Pancreas (tissue), 10 donors: ENCODE measurements at regions not wholly inside any gene's neighbourhood (a gene's known extent, or its start where the extent isn't known, plus 50 kb on each side); places are given as distances from the start of the nearest gene placed in this dataset.

Experiments
- ATAC-seq, 4 donors: fragments of 200-7000 bp; cut with Tn5 transposase; one replicate each; pipeline versions ENCODE4 v1.8.0 to v1.9.1; 2020; ENCODE audit warnings: mild to moderate bottlenecking in 4 of 4, moderate library complexity in 4 of 4
- DNase-seq, 6 donors: peaks; one replicate each; pipeline ENCODE4 v3.0.0-alpha.2; 2020
- FAIRE-seq: peaks from 2 replicates; lab custom pipeline; 2012; peaks lifted over from hg19 to GRCh38; lab: Jason Lieb, UNC
- H3K27ac ChIP-seq, 4 donors: fragments of 200-600 bp; sonication (generic); 1 replicate in 3 of 4; 2 replicates in 1 of 4; pipeline versions ENCODE4 v1.5.0 to v1.8.0; 2020
- H3K27me3 ChIP-seq, 4 donors: fragments of 200-600 bp; one replicate each; pipeline ENCODE4 v1.8.0; 2021
- H3K36me3 ChIP-seq, 3 donors: fragments of 200-600 bp; sonication (generic) in 1 of 3; one replicate each; pipeline versions ENCODE4 v1.5.0 to v1.8.0; 2020 to 2021
- H3K4me1 ChIP-seq, 3 donors: fragments of 200-600 bp; one replicate each; pipeline ENCODE4 v1.8.0; 2021
- H3K4me3 ChIP-seq, 4 donors: fragments of 200-600 bp; sonication (generic) in 2 of 4; one replicate each; pipeline versions ENCODE4 v1.5.0 to v1.8.0; 2020 to 2021
- H3K9me3 ChIP-seq, 4 donors: fragments of 200-600 bp; one replicate each; pipeline ENCODE4 v1.8.0; 2021
- WGBS, 2 donors: extraction: QIAGEN DNeasy Blood & Tissue Kit; methylation state at CpG; one replicate each; pipeline ENCODE4 v1.1.7; 2013; 5-methylcytosine and 5-hydroxymethylcytosine counted together
- intact Hi-C, 3 donors: fragments of 100-400 bp; cut with DNase I; formaldehyde crosslinking; loops; one replicate each; pipeline versions ENCODE4 v1.11.1 to v1.14.2; 2022
- TF ChIP-seq, protein P1 (sequence below), 4 donors: fragments of 200-600 bp; sonication (generic) in 3 of 4; IDR thresholded peaks; one replicate each; pipeline versions ENCODE4 v1.5.0 to v1.8.0; 2021; ENCODE audit warnings: antibody characterized with exemption in 4 of 4
- donor health status: healthy with polysubstance abuse.
- donor health status: DM: no; HTN: no; CAD: no; lungs with moderate emphysema.
- donor health status: DM: no; HTN: no; CAD: no.
- donor health status: control.
- donor health status: control.
- donor health status: Bipolar disorder and iron deficiency.
- donor health status: DM: yes; HTN: yes; CAD: no.
- donor health status: DM: no; HTN: no; CAD: no.
- donor health status: DM: no; HTN: no; CAD: no.
- donor health status: DM: yes; HTN: yes; CAD: no.

GRCh38 chr9:18051638-18052037, 422.3 kb upstream of the ADAMTSL1 start:
- no peak overlapping the region for H3K4me3 ChIP-seq
- ATAC-seq (no peak), DNase-seq (no peak), FAIRE-seq (no peak)
- 72 to 78% methylated on average over 2 of the region's 2 CpGs for WGBS, 2 donors
- H3K27ac ChIP-seq: no peak overlapping the region
- H3K4me1 ChIP-seq: no peaks in the 10 kb centered on the region
- H3K9me3 ChIP-seq: no peaks in the 10 kb centered on the region
- no peaks in the 10 kb centered on the region for H3K27me3 ChIP-seq
- intact Hi-C loops: no loop called here
- TF ChIP-seq, protein P1, sequence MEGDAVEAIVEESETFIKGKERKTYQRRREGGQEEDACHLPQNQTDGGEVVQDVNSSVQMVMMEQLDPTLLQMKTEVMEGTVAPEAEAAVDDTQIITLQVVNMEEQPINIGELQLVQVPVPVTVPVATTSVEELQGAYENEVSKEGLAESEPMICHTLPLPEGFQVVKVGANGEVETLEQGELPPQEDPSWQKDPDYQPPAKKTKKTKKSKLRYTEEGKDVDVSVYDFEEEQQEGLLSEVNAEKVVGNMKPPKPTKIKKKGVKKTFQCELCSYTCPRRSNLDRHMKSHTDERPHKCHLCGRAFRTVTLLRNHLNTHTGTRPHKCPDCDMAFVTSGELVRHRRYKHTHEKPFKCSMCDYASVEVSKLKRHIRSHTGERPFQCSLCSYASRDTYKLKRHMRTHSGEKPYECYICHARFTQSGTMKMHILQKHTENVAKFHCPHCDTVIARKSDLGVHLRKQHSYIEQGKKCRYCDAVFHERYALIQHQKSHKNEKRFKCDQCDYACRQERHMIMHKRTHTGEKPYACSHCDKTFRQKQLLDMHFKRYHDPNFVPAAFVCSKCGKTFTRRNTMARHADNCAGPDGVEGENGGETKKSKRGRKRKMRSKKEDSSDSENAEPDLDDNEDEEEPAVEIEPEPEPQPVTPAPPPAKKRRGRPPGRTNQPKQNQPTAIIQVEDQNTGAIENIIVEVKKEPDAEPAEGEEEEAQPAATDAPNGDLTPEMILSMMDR (IDR thresholded peaks at IDR 0.05): no peak
- no peaks in the 10 kb centered on the region for H3K36me3 ChIP-seq

- Histone ChIP-seq H3K27me3 (no peaks in the 10 kb centered on the region), H3K27ac (no peak overlapping the region), H3K4me1 (no peaks in the 10 kb centered on the region), H3K36me3 (no peaks in the 10 kb centered on the region), H3K9me3 (no peaks in the 10 kb centered on the region), H3K4me3 (no peak overlapping the region)
- TF ChIP-seq, protein P1 (IDR thresholded peaks at IDR 0.05): no peak
- FAIRE-seq (no peak), ATAC-seq (no peak), DNase-seq (no peak)
- intact Hi-C loops: no loop called here
Observed at GRCh38 chr9:18052060-18052459, 421.9 kb upstream of the ADAMTSL1 start.

GRCh38 chr9:18056269-18056992, 417.5 kb upstream of the ADAMTSL1 start:
- WGBS, 2 donors: 83 to 87% methylated on average over 8 of the region's 8 CpGs
- no peak for FAIRE-seq

GRCh38 chr9:18056993-18057369, 417.0 kb upstream of the ADAMTSL1 start:
- FAIRE-seq: no peak
- Histone ChIP-seq H3K27me3 (no peaks in the 10 kb centered on the region), H3K36me3 (no peaks in the 10 kb centered on the region), H3K27ac (no peak overlapping the region), H3K9me3 (no peaks in the 10 kb centered on the region), H3K4me3 (no peak overlapping the region), H3K4me1 (peaks cover 2 to 22% (median 13%) of the 10 kb centered on the region in 3 donors)
- no peak for DNase-seq
- WGBS, 2 donors: 81 to 87% methylated on average over 4 of the region's 4 CpGs
- ATAC-seq: no peak
- TF ChIP-seq, protein P1 (IDR thresholded peaks at IDR 0.05): no peak
- intact Hi-C loops: no loop called here

More at GRCh38 chr9:18056269-18056992, 417.5 kb upstream of the ADAMTSL1 start:
- no peaks in the 10 kb centered on the region for H3K36me3 ChIP-seq
- intact Hi-C loops: no loop called here
- peaks cover 2 to 22% (median 13%) of the 10 kb centered on the region in 3 donors for H3K4me1 ChIP-seq
- ATAC-seq: no peak
- no peaks in the 10 kb centered on the region for H3K9me3 ChIP-seq
- H3K4me3 ChIP-seq: no peak overlapping the region
- no peak overlapping the region for H3K27ac ChIP-seq
- H3K27me3 ChIP-seq: no peaks in the 10 kb centered on the region
- no peak for DNase-seq
- TF ChIP-seq, protein P1 (IDR thresholded peaks at IDR 0.05): no peak
